Right lobe of liver (tissue), 4 donors: ENCODE measurements at regions not wholly inside any gene's neighbourhood (a gene's known extent, or its start where the extent isn't known, plus 50 kb on each side); places are given as distances from the start of the nearest gene placed in this dataset.

Experiments
- POLR2A ChIP-seq: fragments of 450-650 bp; IDR thresholded peaks from one replicate; pipeline ENCODE4 v1.6.1; 2017; ENCODE audit warnings: antibody characterized with exemption, mild to moderate bottlenecking
- TF ChIP-seq, protein P1 (sequence below), 4 donors: fragments of 200-600 bp in 3 of 4; fragments of 450-650 bp in 1 of 4; IDR thresholded peaks; one replicate each; pipeline versions ENCODE4 v1.5.1 to v1.8.0; 2016 to 2022; ENCODE audit warnings: antibody characterized with exemption in 4 of 4, mild to moderate bottlenecking in 2 of 4
- donor health status: DM: no; HTN: no; CAD: no.
- donor health status: DM: no; HTN: no; CAD: no.
- donor health status: DM: no; HTN: yes; CAD: no.

DNA sequence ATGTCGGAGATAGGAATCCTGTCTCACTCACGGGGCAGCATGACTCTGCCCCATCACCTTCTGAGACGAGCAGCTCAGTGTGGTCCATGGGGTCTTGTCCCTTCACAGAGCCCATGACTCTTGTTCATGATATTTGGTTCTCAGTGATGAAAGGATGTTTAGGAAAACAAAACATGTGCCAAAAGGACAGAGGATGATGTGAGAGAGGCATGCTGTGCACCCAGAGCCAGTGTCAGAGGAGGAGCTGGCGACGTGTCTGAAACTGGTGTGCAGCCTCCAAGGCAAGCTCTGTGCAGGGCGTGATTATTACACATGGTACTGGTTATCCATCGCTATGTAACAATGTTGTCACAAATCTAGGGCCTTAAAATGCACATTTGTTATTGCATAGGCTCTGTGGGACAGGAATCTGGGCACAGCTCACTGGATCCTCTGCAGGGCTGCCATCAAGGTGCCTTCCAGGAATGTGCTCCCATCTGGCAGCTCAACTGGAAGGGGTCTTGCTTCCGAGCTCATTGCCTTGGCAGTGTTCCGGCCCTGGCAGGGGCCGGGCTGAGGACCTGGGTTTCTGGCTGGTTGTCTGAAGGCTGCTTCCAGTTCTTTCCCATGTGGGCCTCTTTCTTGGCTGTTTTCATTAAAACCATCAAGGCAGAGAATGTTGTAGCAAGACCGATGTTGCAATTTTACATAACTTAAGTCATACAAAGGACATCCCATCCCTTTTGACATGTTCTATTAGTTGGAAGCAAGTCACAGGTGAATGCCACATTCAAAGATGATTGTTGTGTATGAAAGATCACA is 175.4 kb downstream of the ERMARD start:
- TF ChIP-seq, protein P1, sequence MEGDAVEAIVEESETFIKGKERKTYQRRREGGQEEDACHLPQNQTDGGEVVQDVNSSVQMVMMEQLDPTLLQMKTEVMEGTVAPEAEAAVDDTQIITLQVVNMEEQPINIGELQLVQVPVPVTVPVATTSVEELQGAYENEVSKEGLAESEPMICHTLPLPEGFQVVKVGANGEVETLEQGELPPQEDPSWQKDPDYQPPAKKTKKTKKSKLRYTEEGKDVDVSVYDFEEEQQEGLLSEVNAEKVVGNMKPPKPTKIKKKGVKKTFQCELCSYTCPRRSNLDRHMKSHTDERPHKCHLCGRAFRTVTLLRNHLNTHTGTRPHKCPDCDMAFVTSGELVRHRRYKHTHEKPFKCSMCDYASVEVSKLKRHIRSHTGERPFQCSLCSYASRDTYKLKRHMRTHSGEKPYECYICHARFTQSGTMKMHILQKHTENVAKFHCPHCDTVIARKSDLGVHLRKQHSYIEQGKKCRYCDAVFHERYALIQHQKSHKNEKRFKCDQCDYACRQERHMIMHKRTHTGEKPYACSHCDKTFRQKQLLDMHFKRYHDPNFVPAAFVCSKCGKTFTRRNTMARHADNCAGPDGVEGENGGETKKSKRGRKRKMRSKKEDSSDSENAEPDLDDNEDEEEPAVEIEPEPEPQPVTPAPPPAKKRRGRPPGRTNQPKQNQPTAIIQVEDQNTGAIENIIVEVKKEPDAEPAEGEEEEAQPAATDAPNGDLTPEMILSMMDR (IDR thresholded peaks at IDR 0.05): no peak
- TF ChIP-seq POLR2A: no peak
